Activated naive CD4-positive, alpha-beta T cell treated with anti-CD3 and anti-CD28 coated beads, Interleukin-2, amount 50 U/mL, for 72 hours (primary cell): ENCODE measurements at regions not wholly inside any gene's neighbourhood (a gene's known extent, or its start where the extent isn't known, plus 50 kb on each side); places are given as distances from the start of the nearest gene placed in this dataset.
"Not testable (repeated sequence)": the region's sequence is repeated elsewhere in the genome, so short reads cannot be mapped to it uniquely, and the experiment has no call there.

ENCODE experiments used
- ATAC-seq, 2 donors: fragments of 150-1000 bp; cut with Tn5 transposase; 2 replicates each; pipeline ENCODE4 v1.10.0; 2021; ENCODE audit warnings: mild to moderate bottlenecking in 2 of 2, moderate library complexity in 2 of 2
- DNase-seq, 2 donors: peaks; one replicate each; pipeline ENCODE4 v3.0.0; 2021 to 2022; ENCODE audit warnings: low spot score in 2 of 2
- H3K27ac Mint-ChIP-seq, 2 donors: one replicate each; pipeline ENCODE4 v1.8.0; 2022; ENCODE audit warnings: mild to moderate bottlenecking in 2 of 2, mixed read lengths in 2 of 2
- H3K36me3 Mint-ChIP-seq, 2 donors: one replicate each; pipeline ENCODE4 v1.8.0; 2022; ENCODE audit warnings: mixed read lengths in 2 of 2
- H3K9me3 Mint-ChIP-seq, 2 donors: one replicate each; pipeline ENCODE4 v1.8.0; 2022; ENCODE audit warnings: mixed read lengths in 2 of 2

- no peaks in the 10 kb centered on the region for H3K36me3 Mint-ChIP-seq
- ATAC-seq (no peak), DNase-seq (no peak)
- H3K27ac Mint-ChIP-seq: no peak overlapping the region
- H3K9me3 Mint-ChIP-seq: peaks cover 0 to 4% of the 10 kb centered on the region in 2 donors
These were observed 633.7 kb downstream of the MECOM start for GRCh38 chr3:169029674-169030285.

- peaks cover 0 to 4% of the 10 kb centered on the region in 2 donors for H3K9me3 Mint-ChIP-seq
- ATAC-seq (no peak), DNase-seq (no peak)
- no peak overlapping the region for H3K27ac Mint-ChIP-seq
- no peaks in the 10 kb centered on the region for H3K36me3 Mint-ChIP-seq
These were observed 634.8 kb downstream of the MECOM start for GRCh38 chr3:169028716-169029115.

- Mint-ChIP-seq H3K9me3 (no peaks in the 10 kb centered on the region), H3K36me3 (no peaks in the 10 kb centered on the region), H3K27ac (no peak overlapping the region)
- DNase-seq: no peak
- ATAC-seq: no peak
These were observed 636.8 kb downstream of the MECOM start for GRCh38 chr3:169026543-169027182.

GRCh38 chr3:169022457-169022856 lies 641.1 kb downstream of the MECOM start:
- DNase-seq (no peak), ATAC-seq (no peak)
- H3K9me3 Mint-ChIP-seq: no peaks in the 10 kb centered on the region
- no peak overlapping the region for H3K27ac Mint-ChIP-seq
- no peaks in the 10 kb centered on the region for H3K36me3 Mint-ChIP-seq

GRCh38 chr3:169020371-169020770 lies 643.1 kb downstream of the MECOM start:
- no peaks in the 10 kb centered on the region for H3K36me3 Mint-ChIP-seq
- no peaks in the 10 kb centered on the region for H3K9me3 Mint-ChIP-seq
- ATAC-seq (no peak), DNase-seq (no peak)
- H3K27ac Mint-ChIP-seq: no peak overlapping the region

- H3K36me3 Mint-ChIP-seq: no peaks in the 10 kb centered on the region
- H3K27ac Mint-ChIP-seq: no peak overlapping the region
- DNase-seq: no peak
- ATAC-seq: no peak
- H3K9me3 Mint-ChIP-seq: peaks cover 3 to 4% of the 10 kb centered on the region in 2 donors
These were observed 654.1 kb downstream of the MECOM start for GRCh38 chr3:169009453-169009852.

- ATAC-seq: no peak
- Mint-ChIP-seq H3K27ac (no peak overlapping the region), H3K36me3 (no peaks in the 10 kb centered on the region), H3K9me3 (peaks cover 3 to 4% of the 10 kb centered on the region in 2 donors)
- DNase-seq: no peak
These were observed 654.6 kb downstream of the MECOM start for GRCh38 chr3:169008776-169009358.

- DNase-seq (no peak), ATAC-seq (no peak)
- H3K9me3 Mint-ChIP-seq: peaks cover 3 to 5% of the 10 kb centered on the region in 2 donors
- H3K36me3 Mint-ChIP-seq: no peaks in the 10 kb centered on the region
- no peak overlapping the region for H3K27ac Mint-ChIP-seq
These were observed 656.4 kb downstream of the MECOM start for GRCh38 chr3:169007145-169007544.

- not testable (repeated sequence) for DNase-seq, ATAC-seq, H3K36me3 Mint-ChIP-seq, H3K9me3 Mint-ChIP-seq, H3K27ac Mint-ChIP-seq
These were observed 657.1 kb downstream of the MECOM start for GRCh38 chr3:169006398-169006797.

GRCh38 chr3:169002689-169003088 lies 660.8 kb downstream of the MECOM start:
- no peak for DNase-seq
- Mint-ChIP-seq H3K36me3 (no peaks in the 10 kb centered on the region), H3K9me3 (peaks cover 3 to 5% of the 10 kb centered on the region in 2 donors), H3K27ac (no peak overlapping the region)
- ATAC-seq: no peak

GRCh38 chr3:168998792-168999191 lies 664.7 kb downstream of the MECOM start:
- H3K36me3 Mint-ChIP-seq: no peaks in the 10 kb centered on the region
- H3K9me3 Mint-ChIP-seq: peaks cover 4 to 5% of the 10 kb centered on the region in 2 donors
- no peak overlapping the region for H3K27ac Mint-ChIP-seq
- no peak for DNase-seq
- no peak for ATAC-seq

- no peak for DNase-seq
- Mint-ChIP-seq H3K36me3 (no peaks in the 10 kb centered on the region), H3K9me3 (peaks cover 0 to 7% of the 10 kb centered on the region in 2 donors), H3K27ac (no peak overlapping the region)
- no peak for ATAC-seq
These were observed 666.0 kb downstream of the MECOM start for GRCh38 chr3:168997488-168997887.

GRCh38 chr3:168996622-168997021 lies 666.9 kb downstream of the MECOM start:
- no peak for ATAC-seq
- Mint-ChIP-seq H3K36me3 (no peaks in the 10 kb centered on the region), H3K27ac (no peak overlapping the region), H3K9me3 (peaks cover 0 to 11% of the 10 kb centered on the region in 2 donors)
- no peak for DNase-seq

GRCh38 chr3:168995129-168995528 lies 668.4 kb downstream of the MECOM start:
- DNase-seq (no peak), ATAC-seq (no peak)
- H3K27ac Mint-ChIP-seq: no peak overlapping the region

GRCh38 chr3:168991803-168992202 lies 671.7 kb downstream of the MECOM start:
- H3K27ac Mint-ChIP-seq: no peak overlapping the region
- H3K9me3 Mint-ChIP-seq: peaks cover 0 to 5% of the 10 kb centered on the region in 2 donors

More at GRCh38 chr3:168995129-168995528, 668.4 kb downstream of the MECOM start:
- Mint-ChIP-seq H3K9me3 (peaks cover 0 to 11% of the 10 kb centered on the region in 2 donors), H3K36me3 (no peaks in the 10 kb centered on the region)

GRCh38 chr3:168990621-168991020 lies 672.9 kb downstream of the MECOM start:
- DNase-seq (no peak), ATAC-seq (no peak)
- Mint-ChIP-seq H3K9me3 (peaks cover 0 to 5% of the 10 kb centered on the region in 2 donors), H3K36me3 (no peaks in the 10 kb centered on the region), H3K27ac (no peak overlapping the region)

More at GRCh38 chr3:168991803-168992202, 671.7 kb downstream of the MECOM start:
- DNase-seq (no peak), ATAC-seq (no peak)
- H3K36me3 Mint-ChIP-seq: no peaks in the 10 kb centered on the region

- DNase-seq (no peak), ATAC-seq (no peak)
- peaks cover 0 to 5% of the 10 kb centered on the region in 2 donors for H3K9me3 Mint-ChIP-seq
- H3K27ac Mint-ChIP-seq: no peak overlapping the region
- H3K36me3 Mint-ChIP-seq: no peaks in the 10 kb centered on the region
These were observed 673.4 kb downstream of the MECOM start for GRCh38 chr3:168990134-168990533.

GRCh38 chr3:168989396-168989795 lies 674.1 kb downstream of the MECOM start:
- ATAC-seq (no peak), DNase-seq (no peak)
- no peak overlapping the region for H3K27ac Mint-ChIP-seq
- H3K9me3 Mint-ChIP-seq: peaks cover 0 to 5% of the 10 kb centered on the region in 2 donors
- H3K36me3 Mint-ChIP-seq: no peaks in the 10 kb centered on the region
